RKO (cell line): ENCODE measurements at regions not wholly inside any gene's neighbourhood (a gene's known extent, or its start where the extent isn't known, plus 50 kb on each side); places are given as distances from the start of the nearest gene placed in this dataset.
"Not testable (repeated sequence)": the region's sequence is repeated elsewhere in the genome, so short reads cannot be mapped to it uniquely, and the experiment has no call there.

Experiments used
- DNase-seq: peaks from one replicate; pipeline ENCODE4 v3.0.0-alpha.2; 2016; ENCODE audit warnings: low spot score

DNA sequence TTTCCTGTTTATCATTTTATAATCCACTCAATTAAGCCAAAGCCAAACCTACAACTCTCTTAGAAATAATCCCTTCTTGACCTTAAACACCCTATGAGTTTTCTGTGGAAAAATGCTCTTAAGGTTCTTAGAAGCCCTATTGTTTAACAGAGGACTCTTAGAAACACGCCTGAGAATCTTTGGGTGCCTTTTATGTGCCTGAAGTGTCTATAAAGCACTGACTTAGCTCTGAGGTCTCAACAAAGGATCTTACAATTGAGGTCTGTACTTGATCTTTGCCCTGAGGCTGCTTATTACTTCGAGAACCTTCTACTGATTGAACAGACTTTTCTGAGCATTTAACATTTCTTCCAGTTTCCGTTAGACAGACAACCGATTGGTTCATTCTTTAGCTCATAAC, 353.3 kb upstream of the SORCS1 start:
- DNase-seq, result no peak

DNA sequence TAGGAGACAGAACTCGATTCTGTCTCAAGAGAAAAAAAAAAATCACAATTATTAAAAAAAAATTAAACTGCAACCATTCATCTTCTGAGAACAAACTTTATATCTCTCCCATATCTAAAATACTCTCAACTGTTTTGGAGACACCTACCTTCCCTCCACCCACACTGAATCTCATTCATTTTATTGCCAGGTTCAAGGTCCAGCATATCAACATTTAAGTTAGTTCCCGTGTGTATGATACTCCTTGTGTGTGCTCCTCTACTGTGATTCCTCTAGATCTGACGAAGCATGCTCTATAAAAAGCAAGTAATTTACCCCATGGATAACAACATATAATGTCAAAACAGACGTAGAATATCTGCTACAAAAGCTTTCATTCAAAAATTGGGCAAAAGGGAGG, 351.8 kb upstream of the SORCS1 start:
- no peak for DNase-seq

DNA sequence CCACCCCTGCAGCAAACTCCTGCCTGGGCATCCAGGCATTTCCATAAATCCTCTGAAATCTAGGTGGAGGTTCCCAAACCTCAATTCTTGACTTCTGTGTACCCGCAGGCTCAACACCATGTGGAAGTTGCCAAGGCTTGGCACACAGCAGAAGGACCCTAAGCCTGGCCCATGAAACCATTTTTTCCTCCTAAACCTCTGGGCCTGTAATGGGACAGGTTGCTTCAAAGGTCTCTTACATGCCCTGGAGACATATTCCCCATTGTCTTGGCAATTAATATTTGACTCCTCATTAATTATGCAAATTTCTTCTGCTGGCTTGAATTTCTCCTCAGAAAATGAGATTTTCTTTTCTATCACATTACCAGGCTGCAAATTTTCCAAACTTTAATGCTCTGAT, 339.5 kb upstream of the SORCS1 start:
- DNase-seq, result not testable (repeated sequence)

DNA sequence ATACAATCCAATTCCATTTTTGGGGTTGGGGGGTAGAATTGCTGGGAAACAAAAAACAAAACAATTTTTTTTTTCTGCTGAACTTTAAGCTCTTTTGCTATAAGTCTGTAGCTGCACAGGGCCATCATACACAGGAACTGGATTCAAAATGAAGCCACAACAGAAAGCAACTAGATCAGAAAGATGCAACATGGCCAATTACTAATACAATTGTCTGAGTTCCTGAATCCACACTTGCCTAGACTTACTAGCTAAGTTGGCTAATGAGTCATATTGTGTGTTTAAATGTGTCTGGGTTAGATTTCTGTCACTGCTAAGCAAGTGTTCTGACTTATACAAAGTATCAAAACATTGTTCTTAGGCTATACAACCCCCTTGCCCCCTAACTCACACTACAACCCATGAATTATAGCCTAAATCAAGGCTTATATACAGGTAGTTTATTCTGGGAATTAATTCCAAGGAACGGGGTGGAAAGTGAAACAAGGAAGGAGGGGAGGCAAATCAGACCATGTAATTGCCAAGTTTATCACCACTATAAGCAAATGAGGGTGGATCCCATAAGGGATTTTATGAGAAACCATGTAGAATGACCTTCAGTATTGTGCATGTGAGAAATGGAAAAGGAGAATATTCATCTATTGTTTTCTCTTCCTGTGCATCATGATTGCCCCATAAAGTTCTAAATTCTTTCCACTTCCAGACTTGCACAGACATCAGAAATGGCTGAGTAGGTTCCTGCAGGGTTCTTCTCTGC, 337.9 kb upstream of the SORCS1 start:
- DNase-seq, result no peak

DNA sequence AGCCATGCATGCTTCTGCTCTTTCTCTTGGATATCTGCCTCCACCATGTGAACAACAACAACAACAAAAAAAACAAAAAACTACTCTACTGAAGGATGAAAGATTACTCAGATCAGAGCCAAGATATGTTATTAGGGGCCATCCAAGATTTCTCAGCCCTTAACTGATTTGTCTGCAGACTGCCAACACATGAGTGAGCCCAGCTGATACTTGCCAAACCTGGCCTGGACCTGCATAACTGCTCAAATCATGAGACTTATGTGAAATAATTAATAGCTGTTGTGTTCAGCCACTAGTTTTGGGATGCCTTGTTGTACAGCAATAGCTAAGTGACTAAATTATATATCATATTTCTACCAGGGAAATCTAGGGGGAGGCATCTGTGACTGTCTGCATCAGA, 334.5 kb upstream of the SORCS1 start:
- DNase-seq, result no peak

DNA sequence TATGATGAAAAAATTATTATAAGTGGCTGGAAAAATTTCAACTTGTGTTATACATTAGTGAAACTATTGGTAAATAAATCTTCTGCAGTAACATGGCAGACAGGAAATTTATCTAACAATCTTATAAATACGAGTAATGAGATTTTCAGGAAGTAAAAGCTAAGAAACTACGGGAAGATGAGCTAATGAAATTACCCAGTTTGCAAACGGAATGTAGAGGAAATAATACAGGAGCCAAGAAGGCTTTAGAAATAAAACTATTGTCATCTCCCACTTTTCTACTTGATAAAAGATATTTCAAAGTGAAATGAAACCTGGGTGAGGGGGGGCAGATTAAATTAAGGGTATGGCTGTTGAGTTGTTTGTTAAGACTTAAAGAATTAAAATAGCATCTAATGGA, 332.5 kb upstream of the SORCS1 start:
- no peak for DNase-seq

DNA sequence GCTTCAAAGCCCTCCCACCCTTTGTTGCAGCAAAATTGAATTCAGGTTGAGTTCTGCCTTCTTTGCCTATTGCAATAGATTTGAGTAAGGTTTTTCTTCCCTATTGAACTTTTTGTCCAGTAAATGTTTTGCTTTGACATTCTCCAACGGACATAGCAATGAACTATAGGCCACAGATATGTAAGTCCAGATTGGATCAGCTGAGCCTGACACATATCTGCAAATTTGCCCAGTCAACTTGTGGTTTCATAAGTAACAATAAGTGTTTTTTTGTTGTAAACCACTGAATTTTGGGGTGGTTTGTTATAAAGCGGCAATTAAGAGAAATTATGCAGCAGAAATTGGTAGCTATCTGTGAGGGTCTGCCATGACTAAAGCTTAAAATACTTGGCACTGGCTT, 332.1 kb upstream of the SORCS1 start:
- DNase-seq, result no peak

DNA sequence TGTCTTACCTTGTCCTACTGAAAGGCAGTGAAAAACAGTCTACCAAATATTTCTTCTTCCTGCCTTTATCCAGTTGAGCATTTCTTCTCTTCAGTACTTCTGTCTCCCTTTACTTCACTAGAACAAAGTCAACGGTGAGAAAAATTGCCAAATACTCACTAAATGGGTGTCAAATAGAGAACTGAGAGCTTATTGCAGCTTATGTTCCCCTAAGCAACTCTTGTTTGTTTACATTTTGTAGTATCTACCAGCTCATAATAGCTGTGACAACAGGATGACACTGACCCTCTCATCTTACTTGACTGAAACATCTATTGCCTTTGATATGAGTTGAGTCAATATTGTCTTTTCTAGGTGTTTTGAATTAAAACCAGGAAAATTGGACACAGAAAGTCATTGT, 327.9 kb upstream of the SORCS1 start:
- no peak for DNase-seq

DNA sequence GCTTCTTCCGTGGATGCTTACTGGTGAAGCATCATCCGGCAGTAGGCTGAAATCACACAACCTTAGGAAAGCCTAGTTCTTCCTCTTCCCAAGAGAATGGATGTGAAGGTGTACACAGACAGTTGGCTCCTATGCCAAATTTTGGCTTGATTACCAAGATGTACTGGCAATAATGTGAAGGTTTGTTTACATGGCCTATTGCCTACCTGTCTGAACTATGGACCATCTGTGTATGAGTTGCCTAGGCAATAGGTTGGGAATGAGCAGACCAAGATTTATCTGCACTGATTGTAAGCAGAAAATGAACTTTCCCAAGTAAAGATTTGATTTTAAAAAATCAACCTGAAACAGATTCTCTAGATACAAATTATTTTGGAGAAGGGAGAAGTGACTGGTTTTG, 325.9 kb upstream of the SORCS1 start:
- DNase-seq, result no peak

DNA sequence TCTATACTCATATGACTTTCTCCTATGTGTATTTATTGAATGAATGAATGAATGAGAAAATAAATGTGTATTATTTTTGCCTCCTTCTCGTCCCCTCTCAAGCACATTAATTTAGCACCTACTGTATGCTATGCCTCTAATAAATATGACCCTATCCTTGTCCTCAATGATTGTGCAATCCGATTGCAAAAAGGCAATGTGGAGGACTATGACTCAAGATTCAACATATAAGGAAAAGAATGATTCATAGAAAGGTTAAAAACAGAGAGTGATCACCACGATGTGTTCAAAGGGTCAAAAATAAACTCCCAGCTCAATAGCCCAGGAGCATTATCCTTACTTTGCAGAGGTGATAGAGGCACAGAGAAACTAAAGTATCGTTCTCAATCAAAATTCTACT, 322.8 kb upstream of the SORCS1 start:
- no peak for DNase-seq

DNA sequence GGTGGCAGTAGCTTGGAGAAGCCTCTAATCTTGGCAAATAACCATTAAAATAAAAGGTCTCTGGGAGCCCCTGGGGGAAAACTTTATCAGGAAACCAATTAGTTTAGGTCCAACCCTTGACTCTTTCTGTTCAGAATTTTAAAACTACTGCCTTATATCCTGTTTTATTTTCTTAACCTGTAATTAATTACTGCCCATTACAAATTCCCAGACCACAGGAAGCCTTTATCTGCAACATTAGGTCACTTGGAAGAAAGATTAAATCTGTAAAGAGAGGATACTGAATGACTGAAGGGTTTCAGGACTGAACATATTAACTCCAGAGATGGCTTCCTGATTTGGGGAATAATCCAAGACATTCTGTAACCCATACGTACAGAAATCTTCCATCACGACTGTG, 320.5 kb upstream of the SORCS1 start:
- DNase-seq, result no peak

DNA sequence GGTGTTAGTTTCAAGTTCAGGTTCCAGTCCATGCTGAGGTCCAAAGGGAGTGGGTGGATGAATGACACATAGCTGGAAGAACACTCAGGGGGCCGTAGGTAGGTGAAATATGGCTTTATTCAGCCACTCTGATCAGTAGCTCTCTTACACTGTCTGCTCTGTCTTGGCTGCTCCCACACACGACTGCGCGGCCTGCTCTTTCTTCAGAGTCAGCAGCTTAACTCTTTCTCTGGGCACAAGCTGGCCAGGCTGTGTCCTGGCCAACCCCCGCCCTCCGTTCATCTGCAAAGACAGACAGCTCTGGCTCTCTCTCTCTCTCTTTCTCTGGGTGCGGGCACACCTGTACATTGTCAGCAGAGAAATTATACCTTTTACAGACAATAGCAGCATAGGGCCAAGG, 317.4 kb upstream of the SORCS1 start:
- DNase-seq, result no peak

DNA sequence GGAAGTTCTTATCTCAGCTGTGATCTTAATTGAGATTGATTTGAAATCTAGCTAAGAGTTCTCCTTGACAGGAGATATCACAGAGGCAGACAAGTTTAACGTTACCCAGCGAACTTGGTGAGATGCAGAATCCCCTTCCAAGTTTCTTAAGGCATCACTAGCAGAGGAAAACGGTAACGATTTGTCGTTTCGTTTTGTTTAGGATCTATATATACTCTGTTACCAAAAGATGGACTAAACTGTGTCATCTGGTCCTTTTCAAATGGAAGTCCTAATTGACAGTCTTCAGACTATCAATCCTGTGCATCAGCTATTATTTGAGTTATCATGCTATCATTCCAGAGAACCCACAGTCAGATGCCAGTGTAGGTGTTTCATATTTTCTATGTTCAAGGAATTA, 316.7 kb upstream of the SORCS1 start:
- DNase-seq, result no peak

DNA sequence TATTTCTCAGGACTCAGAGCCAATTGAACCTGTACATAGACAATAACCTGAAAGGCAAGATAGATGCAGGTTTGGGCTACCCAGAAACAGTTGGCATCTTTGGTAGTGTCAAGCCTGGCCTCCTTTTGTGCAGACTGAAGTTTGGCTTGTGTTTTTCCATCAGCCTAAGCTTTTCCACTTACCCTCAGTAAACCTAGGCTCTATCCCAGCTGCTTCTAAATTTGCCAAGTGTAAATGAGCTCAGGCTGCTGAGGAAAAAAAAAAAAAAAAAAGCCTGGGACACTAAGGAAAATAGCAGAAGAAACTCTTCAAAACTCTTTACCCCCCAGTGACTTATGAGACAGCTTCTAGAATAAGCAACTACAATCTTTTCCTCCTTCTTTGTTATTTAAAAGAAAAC, 316.3 kb upstream of the SORCS1 start:
- no peak for DNase-seq

DNA sequence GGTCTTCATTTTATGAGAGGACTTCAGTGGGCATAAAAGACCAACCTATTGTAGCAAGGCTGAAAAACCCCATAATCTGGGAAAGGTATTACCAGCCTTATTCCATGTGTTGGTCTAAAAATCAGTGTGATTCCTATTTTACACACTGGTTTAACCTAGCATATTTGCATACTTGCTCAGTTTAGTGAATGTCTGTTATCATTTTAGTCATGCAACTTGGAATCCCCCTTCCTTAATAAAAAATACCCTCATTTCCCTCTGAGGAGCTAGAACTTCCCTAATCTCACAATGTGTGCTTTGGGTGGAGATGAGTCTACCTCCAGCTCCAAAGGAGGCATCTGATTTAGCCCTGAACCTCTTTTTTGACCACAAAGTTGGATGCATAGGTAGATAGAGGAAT, 312.8 kb upstream of the SORCS1 start:
- DNase-seq, result no peak

DNA sequence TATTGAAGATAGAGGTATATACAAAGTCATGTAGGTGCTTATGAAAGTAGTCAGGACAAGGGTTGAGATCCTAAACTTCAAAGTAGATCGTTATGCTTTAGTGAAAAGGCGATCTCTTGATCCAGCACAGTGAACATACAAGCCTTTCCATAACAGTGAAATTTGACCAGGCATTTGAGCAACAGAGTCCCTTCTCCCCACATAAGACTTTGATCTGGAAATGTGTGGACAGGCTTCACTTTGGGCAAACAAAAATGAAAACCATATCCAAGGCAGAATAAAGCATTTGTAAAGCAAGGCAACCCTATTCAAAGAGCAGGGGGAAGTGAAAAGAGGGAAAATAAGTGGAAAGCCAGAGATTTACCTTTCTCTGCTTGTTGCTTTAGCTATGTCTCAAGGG, 311.9 kb upstream of the SORCS1 start:
- no peak for DNase-seq

DNA sequence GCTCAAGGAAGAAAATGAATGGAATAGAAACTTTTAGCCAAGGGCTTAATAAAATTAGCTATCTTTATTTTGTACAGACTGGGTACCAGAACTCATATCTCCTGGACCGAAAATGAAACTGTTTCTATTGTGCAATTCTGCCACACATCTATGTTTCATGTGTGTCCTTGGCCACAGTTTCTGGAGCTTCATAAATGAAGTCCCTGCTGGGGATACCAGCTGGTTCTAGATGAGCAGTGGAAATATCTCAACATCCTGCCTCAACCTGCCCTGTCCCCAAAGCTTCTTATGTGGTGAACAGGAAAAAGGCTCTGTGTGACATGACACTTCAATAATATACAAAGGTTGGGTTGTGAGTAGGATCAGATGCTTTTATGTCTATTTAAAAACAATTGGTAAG, 310.1 kb upstream of the SORCS1 start:
- no peak for DNase-seq

DNA sequence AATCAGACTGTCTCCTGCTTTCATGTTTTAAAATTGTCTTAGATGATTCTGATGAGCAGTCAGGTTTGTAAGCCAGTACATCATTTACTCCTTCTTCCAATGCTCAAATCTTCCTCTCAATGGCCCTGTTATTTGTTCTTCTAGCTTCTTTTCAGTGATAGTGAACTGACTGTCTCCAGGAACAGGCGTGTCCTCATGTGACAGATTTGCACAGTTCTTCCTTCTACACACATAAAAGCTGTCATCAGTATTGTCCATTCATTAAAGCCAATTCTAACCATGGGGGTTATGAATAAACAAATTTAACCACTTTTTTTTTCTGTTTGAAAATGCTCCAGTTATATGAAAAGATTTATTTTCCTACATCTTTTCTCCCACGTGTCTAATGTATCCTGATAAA, 308.7 kb upstream of the SORCS1 start:
- no peak for DNase-seq

DNA sequence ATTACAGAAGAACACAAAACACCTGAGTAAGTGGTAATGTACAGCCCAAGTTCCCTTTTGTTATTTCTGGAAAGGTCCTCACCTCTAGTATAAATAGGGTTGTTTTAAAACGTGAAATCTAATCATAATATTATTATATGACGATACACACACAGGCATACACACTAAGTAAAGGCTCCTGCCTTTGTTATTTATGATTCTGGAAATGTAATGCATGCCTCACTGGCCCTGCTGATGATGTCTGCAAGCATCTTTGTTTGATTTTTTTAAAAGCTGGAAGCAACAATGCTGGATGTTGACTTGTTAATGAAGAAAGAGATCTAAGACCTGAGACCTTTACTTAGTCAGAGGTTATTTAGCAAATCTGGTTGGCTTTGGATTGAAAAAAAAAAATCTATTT, 307.4 kb upstream of the SORCS1 start:
- no peak for DNase-seq

DNA sequence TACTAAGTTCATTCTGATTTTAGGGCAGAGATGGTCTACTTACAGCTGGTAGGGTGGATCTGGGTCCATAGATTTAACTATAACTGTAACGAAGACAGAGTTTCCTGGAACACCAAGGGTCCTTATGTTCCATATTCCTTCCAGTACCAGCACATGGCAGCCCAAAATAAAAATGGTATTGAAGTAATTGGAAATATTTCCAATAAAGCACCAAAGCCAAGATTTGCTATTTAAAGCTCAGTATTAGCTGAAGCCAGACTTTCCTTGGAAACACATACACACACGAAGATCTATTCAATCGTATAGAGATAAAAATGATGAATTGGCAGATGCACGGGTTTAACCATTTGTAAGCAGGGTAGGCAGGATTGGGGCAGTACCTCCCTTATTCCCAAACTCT, 289.1 kb upstream of the SORCS1 start:
- no peak for DNase-seq

DNA sequence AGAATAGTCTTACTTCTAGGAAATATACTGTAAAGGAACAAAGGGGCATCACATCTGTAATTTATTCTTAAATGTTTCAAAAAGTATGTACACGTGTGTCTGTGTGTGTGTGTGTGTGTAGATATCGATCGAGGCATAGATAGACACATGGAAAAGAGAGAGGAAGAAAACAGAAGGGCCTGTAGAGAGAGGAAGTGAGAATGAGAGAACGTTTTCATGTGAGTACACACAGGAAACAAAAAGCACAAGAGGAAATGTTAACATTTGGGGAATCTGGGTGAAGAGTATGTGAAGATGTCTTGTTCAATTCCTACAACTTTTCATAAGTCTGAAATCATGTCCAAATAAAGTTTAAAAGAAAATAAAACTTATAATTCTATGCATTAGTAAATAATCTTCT, 286.5 kb upstream of the SORCS1 start:
- no peak for DNase-seq

DNA sequence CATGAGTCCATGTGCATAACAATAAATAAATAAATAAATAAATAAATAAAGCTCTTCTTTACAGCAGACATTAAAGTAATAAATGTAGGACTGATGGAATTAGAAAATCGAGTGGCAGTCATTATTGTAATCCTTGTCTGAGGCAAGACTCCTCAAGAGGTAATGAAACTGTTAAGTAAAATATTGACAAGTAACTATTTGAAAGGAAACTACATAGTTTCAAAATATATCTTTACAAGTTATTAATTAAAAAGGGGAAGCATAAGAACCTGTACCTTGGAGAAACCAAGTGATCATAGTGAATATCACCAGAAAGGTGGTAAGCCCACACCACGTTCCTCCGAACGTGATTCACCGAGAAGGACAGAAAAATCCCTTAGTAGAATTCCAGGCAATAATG, 285.6 kb upstream of the SORCS1 start:
- DNase-seq, result no peak

DNA sequence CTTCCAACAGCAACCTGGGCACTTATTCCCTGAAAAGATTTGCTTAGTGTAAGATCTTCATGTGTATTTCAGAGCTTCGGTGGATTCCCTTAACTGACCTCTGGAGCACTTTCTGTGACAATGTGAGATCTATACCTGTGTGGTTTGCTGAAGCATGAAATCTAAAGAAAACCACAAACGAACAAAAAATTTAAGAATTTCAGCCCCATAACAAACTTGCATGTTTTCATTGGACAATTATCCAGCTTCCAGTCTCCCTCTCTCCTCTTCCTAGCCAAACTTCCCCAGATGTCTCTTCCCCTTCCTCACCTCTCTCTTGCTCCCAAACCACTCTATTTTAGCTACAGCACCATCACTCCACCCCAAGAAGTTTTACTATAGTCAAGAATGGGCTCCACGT, 279.9 kb upstream of the SORCS1 start:
- DNase-seq, result no peak

DNA sequence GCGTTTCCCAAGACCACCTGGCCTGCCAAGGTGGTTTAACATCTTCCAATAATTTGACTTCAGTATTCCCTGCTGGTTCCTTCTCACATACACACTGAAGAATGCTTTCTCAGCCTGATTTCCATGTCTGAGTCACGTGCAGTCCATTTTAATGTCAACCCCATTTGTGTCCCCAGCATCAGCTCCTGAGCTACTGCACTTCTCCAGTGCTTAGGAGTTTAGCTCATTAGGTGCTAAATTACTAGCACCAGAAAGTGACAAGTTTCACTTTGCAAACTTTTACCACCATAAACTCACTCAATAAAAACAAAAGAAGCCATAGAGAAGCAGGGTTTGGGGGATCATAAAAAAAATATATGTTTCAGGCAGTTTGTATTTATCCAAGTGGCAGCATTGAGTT, 279.3 kb upstream of the SORCS1 start:
- no peak for DNase-seq

DNA sequence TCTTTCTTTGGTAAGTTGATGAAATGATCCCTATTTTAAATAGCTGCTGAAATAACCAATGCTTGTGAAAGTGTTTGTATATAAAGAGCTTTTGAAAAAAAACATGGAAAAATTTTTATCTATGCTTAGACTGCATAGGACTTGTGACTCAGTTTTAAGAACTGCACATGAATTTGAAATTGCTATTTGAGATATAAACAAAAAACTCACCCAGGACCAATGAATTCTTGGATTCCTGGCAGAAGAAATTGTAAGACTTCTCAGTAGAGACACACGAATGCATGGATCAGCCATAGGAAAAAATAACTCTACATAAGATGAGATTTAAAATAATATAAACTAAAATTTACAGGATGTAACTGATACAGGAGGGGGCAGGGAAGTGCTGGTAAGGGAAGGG, 278.8 kb upstream of the SORCS1 start:
- no peak for DNase-seq
